ENCODE measurements at regions not wholly inside any gene's neighbourhood (a gene's known extent, or its start where the extent isn't known, plus 50 kb on each side); places are given as distances from the start of the nearest gene placed in this dataset.

- no peaks in the 10 kb centered on the region for H3K36me3 Mint-ChIP-seq
- ATAC-seq (no peak), DNase-seq (ENCODE audit: low spot score in 2 of 2) (no peak)
- no peak overlapping the region for H3K4me3 Mint-ChIP-seq
- H3K9me3 Mint-ChIP-seq: no peaks in the 10 kb centered on the region
- H3K4me1 Mint-ChIP-seq: no peaks in the 10 kb centered on the region
- H3K27ac Mint-ChIP-seq: no peak overlapping the region
Measured at GRCh38 chr3:43919029-43919428, 228.3 kb downstream of the ABHD5 start.

GRCh38 chr3:43921056-43921648 is 230.4 kb downstream of the ABHD5 start:
- ATAC-seq (no peak), DNase-seq (ENCODE audit: low spot score in 2 of 2) (no peak)
- H3K36me3 Mint-ChIP-seq: no peaks in the 10 kb centered on the region
- H3K27ac Mint-ChIP-seq: no peak overlapping the region
- H3K4me1 Mint-ChIP-seq: no peaks in the 10 kb centered on the region
- no peaks in the 10 kb centered on the region for H3K9me3 Mint-ChIP-seq
- H3K4me3 Mint-ChIP-seq: no peak overlapping the region

GRCh38 chr3:43922374-43922773 is 231.6 kb downstream of the ABHD5 start:
- no peak for ATAC-seq
- Mint-ChIP-seq H3K36me3 (no peaks in the 10 kb centered on the region), H3K4me3 (no peak overlapping the region), H3K9me3 (no peaks in the 10 kb centered on the region), H3K27ac (no peak overlapping the region), H3K4me1 (no peaks in the 10 kb centered on the region)
- no peak for DNase-seq (ENCODE audit: low spot score in 2 of 2)

- Mint-ChIP-seq H3K27ac (no peak overlapping the region), H3K9me3 (no peaks in the 10 kb centered on the region), H3K4me3 (no peak overlapping the region), H3K4me1 (no peaks in the 10 kb centered on the region), H3K36me3 (no peaks in the 10 kb centered on the region)
- DNase-seq (ENCODE audit: low spot score in 2 of 2): no peak
- no peak for ATAC-seq
Measured at GRCh38 chr3:43923104-43923882, 232.6 kb downstream of the ABHD5 start.

GRCh38 chr3:43926055-43926454 is 235.3 kb downstream of the ABHD5 start:
- H3K4me1 Mint-ChIP-seq: no peaks in the 10 kb centered on the region
- H3K36me3 Mint-ChIP-seq: no peaks in the 10 kb centered on the region
- H3K9me3 Mint-ChIP-seq: no peaks in the 10 kb centered on the region
- DNase-seq (ENCODE audit: low spot score in 2 of 2): no peak
- H3K4me3 Mint-ChIP-seq: no peak overlapping the region
- no peak for ATAC-seq
- no peak overlapping the region for H3K27ac Mint-ChIP-seq

- no peak for ATAC-seq
- Mint-ChIP-seq H3K4me3 (no peak overlapping the region), H3K27ac (no peak overlapping the region), H3K36me3 (no peaks in the 10 kb centered on the region), H3K4me1 (no peaks in the 10 kb centered on the region), H3K9me3 (peaks cover 3% of the 10 kb centered on the region)
- DNase-seq (ENCODE audit: low spot score in 2 of 2): no peak
Measured at GRCh38 chr3:43932921-43933320, 242.2 kb downstream of the ABHD5 start.

- DNase-seq (ENCODE audit: low spot score in 2 of 2) (no peak), ATAC-seq (no peak)
- Mint-ChIP-seq H3K9me3 (no peaks in the 10 kb centered on the region), H3K36me3 (no peaks in the 10 kb centered on the region), H3K4me1 (peaks cover 7% of the 10 kb centered on the region), H3K4me3 (no peak overlapping the region), H3K27ac (no peak overlapping the region)
Measured at GRCh38 chr3:43948013-43948412, 257.3 kb downstream of the ABHD5 start.

- H3K9me3 Mint-ChIP-seq: no peaks in the 10 kb centered on the region
- H3K36me3 Mint-ChIP-seq: no peaks in the 10 kb centered on the region
- DNase-seq (ENCODE audit: low spot score in 2 of 2) (no peak), ATAC-seq (no peak)
- H3K4me3 Mint-ChIP-seq: no peak overlapping the region
- H3K27ac Mint-ChIP-seq: no peak overlapping the region
- peaks cover 7% of the 10 kb centered on the region for H3K4me1 Mint-ChIP-seq
Measured at GRCh38 chr3:43949594-43949993, 258.9 kb downstream of the ABHD5 start.

- no peak overlapping the region for H3K27ac Mint-ChIP-seq
- no peak for ATAC-seq
- no peak overlapping the region for H3K4me3 Mint-ChIP-seq
- DNase-seq (ENCODE audit: low spot score in 2 of 2): no peak
- H3K9me3 Mint-ChIP-seq: no peaks in the 10 kb centered on the region
- H3K4me1 Mint-ChIP-seq: peaks cover 7% of the 10 kb centered on the region
- no peaks in the 10 kb centered on the region for H3K36me3 Mint-ChIP-seq
Measured at GRCh38 chr3:43950775-43951174, 260.0 kb downstream of the ABHD5 start.

GRCh38 chr3:43951813-43952212 is 261.1 kb downstream of the ABHD5 start:
- no peaks in the 10 kb centered on the region for H3K9me3 Mint-ChIP-seq
- peaks cover 7% of the 10 kb centered on the region for H3K4me1 Mint-ChIP-seq
- ATAC-seq: no peak
- no peak overlapping the region for H3K4me3 Mint-ChIP-seq
- no peak overlapping the region for H3K27ac Mint-ChIP-seq
- no peak for DNase-seq (ENCODE audit: low spot score in 2 of 2)
- H3K36me3 Mint-ChIP-seq: no peaks in the 10 kb centered on the region

GRCh38 chr3:43953380-43953779 is 262.6 kb downstream of the ABHD5 start:
- no peaks in the 10 kb centered on the region for H3K9me3 Mint-ChIP-seq
- H3K4me3 Mint-ChIP-seq: no peak overlapping the region
- no peaks in the 10 kb centered on the region for H3K4me1 Mint-ChIP-seq
- H3K27ac Mint-ChIP-seq: no peak overlapping the region
- DNase-seq (ENCODE audit: low spot score in 2 of 2) (no peak), ATAC-seq (no peak)
- no peaks in the 10 kb centered on the region for H3K36me3 Mint-ChIP-seq

GRCh38 chr3:43953814-43954692 is 263.3 kb downstream of the ABHD5 start:
- no peak for DNase-seq (ENCODE audit: low spot score in 2 of 2)
- Mint-ChIP-seq H3K9me3 (no peaks in the 10 kb centered on the region), H3K36me3 (no peaks in the 10 kb centered on the region), H3K4me3 (no peak overlapping the region), H3K4me1 (no peaks in the 10 kb centered on the region), H3K27ac (no peak overlapping the region)
- ATAC-seq: no peak

GRCh38 chr3:43956945-43957344 is 266.2 kb downstream of the ABHD5 start:
- DNase-seq (ENCODE audit: low spot score in 2 of 2) (no peak), ATAC-seq (no peak)
- Mint-ChIP-seq H3K4me1 (no peaks in the 10 kb centered on the region), H3K4me3 (no peak overlapping the region), H3K27ac (no peak overlapping the region), H3K9me3 (no peaks in the 10 kb centered on the region), H3K36me3 (no peaks in the 10 kb centered on the region)

- H3K27ac Mint-ChIP-seq: no peak overlapping the region
- no peaks in the 10 kb centered on the region for H3K36me3 Mint-ChIP-seq
- ATAC-seq (no peak), DNase-seq (ENCODE audit: low spot score in 2 of 2) (no peak)
- H3K4me3 Mint-ChIP-seq: no peak overlapping the region
- H3K4me1 Mint-ChIP-seq: no peaks in the 10 kb centered on the region
- no peaks in the 10 kb centered on the region for H3K9me3 Mint-ChIP-seq
Measured at GRCh38 chr3:43957553-43957952, 266.8 kb downstream of the ABHD5 start.

- no peaks in the 10 kb centered on the region for H3K36me3 Mint-ChIP-seq
- DNase-seq (ENCODE audit: low spot score in 2 of 2): no peak
- no peak for ATAC-seq
- H3K4me1 Mint-ChIP-seq: no peaks in the 10 kb centered on the region
- H3K9me3 Mint-ChIP-seq: no peaks in the 10 kb centered on the region
- H3K27ac Mint-ChIP-seq: no peak overlapping the region
- no peak overlapping the region for H3K4me3 Mint-ChIP-seq
Measured at GRCh38 chr3:43958005-43958770, 267.4 kb downstream of the ABHD5 start.
